HepG2 (cell line): ENCODE measurements at regions not wholly inside any gene's neighbourhood (a gene's known extent, or its start where the extent isn't known, plus 50 kb on each side); places are given as distances from the start of the nearest gene placed in this dataset.

Experiments
- CTCF ChIP-seq: sonication (generic); formaldehyde crosslinking; IDR thresholded peaks from 2 replicates; pipeline ENCODE4 v1.5.0; 2020; ENCODE audit warnings: mild to moderate bottlenecking, missing genetic modification reagents, moderate library complexity
- EP300 ChIP-seq, 3 experiments: sonication (generic) in 1 of 3; formaldehyde crosslinking in 1 of 3; IDR thresholded peaks; 2 replicates each; pipeline versions ENCODE4 v1.5.1 to v1.6.1; 2011 to 2020; ENCODE audit warnings: low read depth in 2 of 3, low read length in 2 of 3, borderline replicate concordance in 1 of 3, improper control_type of control experiment in 1 of 3, mild to moderate bottlenecking in 1 of 3, missing genetic modification reagents in 1 of 3, moderate library complexity in 1 of 3
- ESRRA ChIP-seq: sonication (generic); formaldehyde crosslinking; IDR thresholded peaks from 2 replicates; pipeline ENCODE4 v1.5.1; 2020; ENCODE audit warnings: mild to moderate bottlenecking, low read depth, missing genetic modification reagents
- GABPA ChIP-seq, 2 experiments: IDR thresholded peaks; 2 replicates each; pipeline ENCODE4 v1.6.1; 2011 to 2016; ENCODE audit warnings: low read depth in 2 of 2, low read length in 1 of 2, missing biosample characterization in 1 of 2, missing genetic modification characterization in 1 of 2
- GATAD2A ChIP-seq: IDR thresholded peaks from 2 replicates; pipeline ENCODE4 v1.6.1; 2016
- IRF9 ChIP-seq: sonication (generic); formaldehyde crosslinking; IDR thresholded peaks from 2 replicates; pipeline ENCODE4 v1.8.0; 2022; ENCODE audit warnings: missing genetic modification reagents, mild to moderate bottlenecking, borderline replicate concordance
- KLF15 ChIP-seq: sonication (generic); formaldehyde crosslinking; IDR thresholded peaks from 2 replicates; pipeline ENCODE4 v1.8.1; 2023; ENCODE audit warnings: borderline replicate concordance, mild to moderate bottlenecking, inconsistent platforms, missing genetic modification reagents, mixed read lengths
- MAFG ChIP-seq: sonication (generic); formaldehyde crosslinking; IDR thresholded peaks from 2 replicates; pipeline ENCODE4 v1.5.1; 2020; ENCODE audit warnings: mild to moderate bottlenecking, missing genetic modification reagents
- POLR2A ChIP-seq, 2 experiments: IDR thresholded peaks; 2 replicates each; pipeline ENCODE4 v1.6.1; 2011; ENCODE audit warnings: low read depth in 2 of 2, low read length in 2 of 2, mild to moderate bottlenecking in 1 of 2, moderate library complexity in 1 of 2; ENCODE audit not compliant: insufficient read depth in 1 of 2
- SIX4 ChIP-seq: sonication (generic); formaldehyde crosslinking; IDR thresholded peaks from 2 replicates; pipeline ENCODE4 v1.4.0; 2020; ENCODE audit warnings: missing genetic modification reagents
- SMAD1 ChIP-seq: sonication (generic); formaldehyde crosslinking; IDR thresholded peaks from 2 replicates; pipeline ENCODE4 v1.4.0; 2020; ENCODE audit warnings: missing genetic modification reagents, low read depth, mild to moderate bottlenecking, borderline replicate concordance
- ZFX ChIP-seq: sonication (generic); formaldehyde crosslinking; IDR thresholded peaks from 2 replicates; pipeline ENCODE4 v1.4.0; 2020; ENCODE audit warnings: mild to moderate bottlenecking, low read depth, missing genetic modification reagents, moderate library complexity

- no peak for TF ChIP-seq ESRRA
- TF ChIP-seq ZFX (CRISPR knock-in tag), result no peak
- TF ChIP-seq KLF15 (CRISPR knock-in tag), result no peak
- no peak for TF ChIP-seq GATAD2A
- no peak for TF ChIP-seq EP300 (IDR thresholded peaks at IDR 0.05; ENCODE audit: low read depth in 2 of 2, low read length in 2 of 2)
- no peak for TF ChIP-seq EP300 (CRISPR knock-in tag; IDR thresholded peaks at IDR 0.05; ENCODE audit: borderline replicate concordance)
- no peak for TF ChIP-seq SIX4 (CRISPR knock-in tag)
- TF ChIP-seq SMAD1, result no peak
- no peak for TF ChIP-seq CTCF (CRISPR knock-in tag)
- TF ChIP-seq GABPA (IDR thresholded peaks at IDR 0.05; ENCODE audit: low read depth, low read length), result no peak
- TF ChIP-seq GABPA (CRISPR knock-in tag; IDR thresholded peaks at IDR 0.05; ENCODE audit: low read depth), result no peak
- no peak for TF ChIP-seq MAFG (CRISPR knock-in tag)
- no peak for TF ChIP-seq POLR2A (IDR thresholded peaks at IDR 0.05; ENCODE audit: insufficient read depth in 1 of 2, low read depth in 2 of 2, low read length in 2 of 2)
- TF ChIP-seq IRF9 (CRISPR knock-in tag), result no peak
Measured at GRCh38 chr6:126848119-126848518, 270.4 kb upstream of the RSPO3 start.
